ENCODE measurements at regions not wholly inside any gene's neighbourhood (a gene's known extent, or its start where the extent isn't known, plus 50 kb on each side); places are given as distances from the start of the nearest gene placed in this dataset.

DNA sequence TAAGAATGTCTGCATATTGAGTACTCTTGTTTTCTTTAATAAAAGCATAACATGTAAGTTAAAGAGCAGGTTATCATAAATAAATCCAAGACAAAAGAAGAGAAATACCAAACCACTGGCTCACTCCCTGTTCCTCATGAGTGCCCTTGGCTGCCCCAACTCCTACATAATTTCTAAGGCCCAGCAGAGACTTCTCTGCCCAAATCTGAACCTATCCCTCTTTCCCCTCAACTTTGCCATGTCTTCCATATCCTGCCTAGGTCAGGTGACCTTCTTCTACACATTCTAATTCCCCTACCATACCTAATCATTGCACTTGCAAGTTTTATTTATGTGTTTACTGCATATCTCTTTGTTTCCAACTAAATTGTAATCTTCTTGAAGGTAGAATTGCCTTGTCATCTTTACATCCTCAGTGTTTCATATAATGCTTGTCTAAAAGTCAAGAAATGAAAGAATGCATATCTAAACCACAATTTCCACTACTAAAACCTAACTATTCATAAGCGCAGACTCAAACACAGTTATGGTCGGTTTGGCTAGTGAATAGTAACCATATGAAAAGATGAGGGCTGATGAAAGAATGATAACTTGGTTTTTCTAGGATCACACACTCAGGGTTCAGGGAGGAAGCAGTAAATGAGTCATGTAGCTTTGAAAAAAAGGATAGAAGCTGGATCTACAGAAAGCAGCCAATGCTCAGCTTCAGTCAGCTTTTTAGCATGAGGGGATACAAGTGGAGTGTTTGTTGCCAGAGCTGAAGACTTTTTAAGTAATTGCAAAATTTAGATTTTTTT is 53.3 kb upstream of the EYA4 start:
- H3K27me3 ChIP-seq (ENCODE audit: control insufficient read depth, insufficient read depth, low read length) = no peaks in the 10 kb centered on the region
- H3K4me3 ChIP-seq (ENCODE audit: low read length) = no peak overlapping the region
- WGBS (ENCODE audit: insufficient coverage) = no CpG with 5 or more reads among the region's 2 CpGs
- no peak for DNase-seq
- no peak overlapping the region for H3K27ac ChIP-seq (ENCODE audit: low read length)
- peaks cover 2% of the 10 kb centered on the region for H3K4me1 ChIP-seq (ENCODE audit: control insufficient read depth, insufficient read depth, low read length)
- no peaks in the 10 kb centered on the region for H3K9me3 ChIP-seq (replicated peaks; ENCODE audit: control insufficient read depth, low read depth, low read length)
- H3K36me3 ChIP-seq (ENCODE audit: control insufficient read depth, insufficient read depth, low read length) = no peaks in the 10 kb centered on the region

DNA sequence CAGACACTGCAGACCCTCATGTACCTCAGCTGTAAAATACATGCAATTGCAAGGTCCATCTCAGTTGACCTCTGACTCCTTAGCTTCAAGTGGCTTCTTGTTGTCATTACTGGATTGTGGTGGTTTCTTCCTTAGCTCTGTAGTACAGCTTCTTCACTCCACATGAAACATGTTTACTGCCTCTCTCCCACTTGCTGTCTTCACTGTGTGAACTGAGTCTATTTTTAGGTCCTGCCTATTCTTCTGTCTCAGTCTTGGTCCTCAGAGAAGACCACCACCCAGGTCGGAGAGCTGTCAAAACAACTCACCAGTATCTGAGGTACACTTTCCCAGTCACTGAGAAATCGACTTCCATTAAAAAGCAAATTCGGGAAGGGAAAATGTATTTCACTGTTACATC is 50.2 kb upstream of the EYA4 start:
- Histone ChIP-seq H3K36me3 (ENCODE audit: control insufficient read depth, insufficient read depth, low read length) (no peaks in the 10 kb centered on the region), H3K4me3 (ENCODE audit: low read length) (no peak overlapping the region), H3K4me1 (ENCODE audit: control insufficient read depth, insufficient read depth, low read length) (peaks cover 2% of the 10 kb centered on the region), H3K27me3 (ENCODE audit: control insufficient read depth, insufficient read depth, low read length) (no peaks in the 10 kb centered on the region), H3K9me3 (replicated peaks; ENCODE audit: control insufficient read depth, low read depth, low read length) (peaks cover 4% of the 10 kb centered on the region), H3K27ac (ENCODE audit: low read length) (peak overlapping the region; percentile 25)
- no peak for DNase-seq
- 43% methylated on average over 1 of the region's 3 CpGs for WGBS (ENCODE audit: insufficient coverage)

DNA sequence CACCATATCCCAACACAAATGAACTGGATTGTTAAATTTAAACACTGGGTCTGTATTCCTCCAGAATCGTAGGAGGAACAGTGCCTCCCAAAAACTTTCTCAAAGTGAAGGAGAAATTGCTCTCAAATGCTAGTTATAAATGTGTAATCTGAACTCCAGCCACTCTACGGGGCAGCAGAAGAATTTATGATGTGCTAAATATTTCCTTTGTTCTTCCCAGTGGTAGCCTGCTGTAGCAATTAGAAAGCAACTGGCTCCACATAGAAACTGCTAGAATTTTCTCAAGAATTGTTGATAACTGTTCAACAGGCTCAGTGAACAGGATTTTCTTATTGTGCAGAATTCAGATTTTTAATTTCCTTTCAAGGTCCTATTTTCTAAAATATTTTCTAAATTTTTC is 49.8 kb upstream of the EYA4 start:
- peaks cover 2% of the 10 kb centered on the region for H3K4me1 ChIP-seq (ENCODE audit: control insufficient read depth, insufficient read depth, low read length)
- H3K27me3 ChIP-seq (ENCODE audit: control insufficient read depth, insufficient read depth, low read length) = no peaks in the 10 kb centered on the region
- H3K36me3 ChIP-seq (ENCODE audit: control insufficient read depth, insufficient read depth, low read length) = no peaks in the 10 kb centered on the region
- 0% methylated on average over 1 of the region's 2 CpGs for WGBS (ENCODE audit: insufficient coverage)
- peaks cover 4% of the 10 kb centered on the region for H3K9me3 ChIP-seq (replicated peaks; ENCODE audit: control insufficient read depth, low read depth, low read length)
- H3K4me3 ChIP-seq (ENCODE audit: low read length) = no peak overlapping the region
- H3K27ac ChIP-seq (ENCODE audit: low read length) = peak overlapping the region; percentile 25
- peak; percentile 55 for DNase-seq
